Cerebellar nuclear complex (tissue), 1 donor: ENCODE measurements at regions not wholly inside any gene's neighbourhood (a gene's known extent, or its start where the extent isn't known, plus 50 kb on each side); places are given as distances from the start of the nearest gene placed in this dataset.
A peak's percentile ranks its signal among the peaks of the same experiment; 100 is the strongest.

ENCODE experiments used
- DNase-seq, 2 experiments: peaks; one replicate each; lab custom pipeline; 2025; lab: John Stamatoyannopoulos, UW

GRCh38 chr9:135239100-135239768, 151.8 kb downstream of the OLFM1 start:
- DNase-seq = no peak

- no peak for DNase-seq
Observed at GRCh38 chr9:135239769-135240141, 152.3 kb downstream of the OLFM1 start.

DNA sequence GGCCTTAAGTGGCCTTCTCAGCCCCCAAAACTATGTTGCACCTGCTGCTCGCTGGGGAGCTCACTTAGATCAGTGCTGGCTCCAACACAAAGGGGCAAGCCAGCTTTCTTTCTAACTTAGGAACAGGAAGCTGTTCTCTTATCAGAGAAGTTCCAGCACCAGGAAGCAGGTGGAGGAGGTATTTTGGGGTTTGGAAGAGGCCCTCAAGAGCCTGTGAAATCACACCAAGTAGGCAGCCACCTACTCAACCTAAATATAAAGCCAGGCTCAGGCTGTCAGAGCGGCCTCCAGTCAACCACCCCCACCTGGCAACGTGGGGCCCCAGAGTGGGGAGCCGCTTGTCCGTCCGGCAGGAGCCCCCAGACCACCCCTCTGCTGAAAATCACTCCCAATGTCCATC, 152.8 kb downstream of the OLFM1 start:
- DNase-seq = no peak

GRCh38 chr9:135240871-135241311, 153.4 kb downstream of the OLFM1 start:
- DNase-seq = no peak

- DNase-seq = no peak
Observed at GRCh38 chr9:135241381-135242048, 154.0 kb downstream of the OLFM1 start.

GRCh38 chr9:135242049-135242396, 154.6 kb downstream of the OLFM1 start:
- DNase-seq = no peak

- no peak for DNase-seq
Observed at GRCh38 chr9:135242406-135242805, 154.9 kb downstream of the OLFM1 start.

DNA sequence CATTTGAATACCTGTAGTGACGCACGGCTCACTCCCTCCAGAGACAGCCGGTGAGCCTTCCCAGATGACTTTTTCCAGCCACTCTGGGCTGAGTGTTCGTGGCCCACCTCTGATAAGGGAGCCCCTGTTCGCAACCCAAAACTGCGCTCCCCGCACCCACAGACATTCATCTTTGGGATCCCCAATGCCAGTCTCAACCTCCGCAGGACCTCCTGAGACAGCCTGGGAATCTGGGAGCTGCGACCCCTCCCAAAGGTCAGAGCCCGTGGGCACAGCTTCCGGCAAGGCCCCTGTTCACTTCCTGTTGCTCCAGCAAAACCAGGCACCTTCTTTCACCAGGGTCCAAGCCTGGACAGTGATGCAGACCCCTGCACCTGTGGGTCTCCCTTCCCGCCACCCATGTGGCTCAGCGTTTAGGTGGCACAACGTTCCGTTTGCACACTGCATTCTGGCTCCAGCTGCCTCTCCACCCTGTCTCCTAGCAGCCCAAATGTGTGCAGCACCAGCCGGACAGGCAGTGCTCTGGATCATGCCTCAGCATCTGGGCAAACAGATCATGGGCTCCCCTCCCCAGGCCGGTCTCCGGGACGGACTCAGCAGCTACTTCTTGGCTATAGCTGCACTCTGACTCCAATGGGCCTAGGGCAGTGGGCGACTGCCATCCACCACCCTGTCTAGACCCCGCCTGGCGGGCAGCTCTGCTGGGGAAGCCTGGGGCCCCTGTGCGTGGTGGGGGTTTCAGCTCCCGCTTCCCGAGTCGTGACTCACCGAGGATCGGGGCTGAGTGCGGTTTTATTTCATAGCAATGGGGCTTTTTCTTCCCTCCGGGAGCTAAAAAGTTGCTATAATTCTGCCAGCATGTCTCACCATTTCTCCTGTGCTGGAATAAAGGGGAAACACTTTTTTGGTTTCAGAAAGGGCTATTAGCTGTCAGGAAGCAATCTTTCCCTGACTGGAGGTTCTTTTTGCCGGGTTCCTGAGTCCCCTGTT, 156.0 kb downstream of the OLFM1 start:
- DNase-seq = no peak

GRCh38 chr9:135244271-135245221, 157.1 kb downstream of the OLFM1 start:
- peak in 1 of 2 experiments; percentile 43 for DNase-seq

- DNase-seq = no peak
Observed at GRCh38 chr9:135245482-135246247, 158.2 kb downstream of the OLFM1 start.

GRCh38 chr9:135246248-135247205, 159.1 kb downstream of the OLFM1 start:
- no peak for DNase-seq

GRCh38 chr9:135247227-135247930, 159.9 kb downstream of the OLFM1 start:
- DNase-seq = no peak

GRCh38 chr9:135248111-135248510, 160.6 kb downstream of the OLFM1 start:
- DNase-seq = no peak

- no peak for DNase-seq
Observed at GRCh38 chr9:135248721-135249120, 161.3 kb downstream of the OLFM1 start.

DNA sequence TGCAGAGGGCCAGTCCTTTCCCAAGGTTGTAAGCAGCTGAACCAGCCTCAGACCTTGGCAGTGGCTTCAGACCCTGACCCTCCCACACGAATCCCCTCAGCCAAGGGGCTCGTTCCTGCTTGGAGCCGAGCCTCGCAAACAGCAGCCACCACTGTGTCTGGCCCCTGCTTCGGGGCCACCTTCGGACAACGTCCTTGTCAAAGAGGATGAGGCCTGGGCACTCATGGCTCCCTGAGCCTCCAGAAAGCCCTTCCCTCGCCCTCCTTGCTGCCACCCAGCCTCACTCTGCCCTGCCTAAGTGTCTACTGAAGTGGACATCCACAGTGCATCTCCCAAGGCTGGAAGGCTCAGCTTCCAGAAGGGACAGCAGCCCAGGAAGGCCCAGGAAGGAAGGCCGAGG, 161.7 kb downstream of the OLFM1 start:
- DNase-seq = no peak

- DNase-seq = no peak
Observed at GRCh38 chr9:135249711-135250110, 162.2 kb downstream of the OLFM1 start.

DNA sequence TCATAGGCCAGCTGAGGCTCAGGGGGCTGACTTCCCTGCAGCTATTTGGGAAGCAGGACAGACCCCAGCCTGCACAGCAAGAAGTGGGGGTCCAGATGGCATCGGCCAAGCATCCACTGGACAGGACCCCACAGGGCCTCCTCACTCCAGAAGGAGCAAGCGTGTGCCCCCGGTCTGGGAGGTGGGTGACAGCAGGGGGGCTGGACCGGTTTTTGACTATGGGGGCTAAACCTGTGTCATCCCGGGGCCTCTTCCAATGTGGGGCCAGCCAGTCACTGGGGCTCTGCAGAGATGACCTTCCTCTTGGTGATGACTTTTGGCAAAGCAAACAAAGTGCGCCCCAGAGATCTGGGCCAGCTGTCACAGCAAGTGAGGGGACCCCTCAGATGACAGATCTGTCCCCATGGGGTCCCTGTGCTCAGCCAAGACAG, 163.9 kb downstream of the OLFM1 start:
- no peak for DNase-seq

DNA sequence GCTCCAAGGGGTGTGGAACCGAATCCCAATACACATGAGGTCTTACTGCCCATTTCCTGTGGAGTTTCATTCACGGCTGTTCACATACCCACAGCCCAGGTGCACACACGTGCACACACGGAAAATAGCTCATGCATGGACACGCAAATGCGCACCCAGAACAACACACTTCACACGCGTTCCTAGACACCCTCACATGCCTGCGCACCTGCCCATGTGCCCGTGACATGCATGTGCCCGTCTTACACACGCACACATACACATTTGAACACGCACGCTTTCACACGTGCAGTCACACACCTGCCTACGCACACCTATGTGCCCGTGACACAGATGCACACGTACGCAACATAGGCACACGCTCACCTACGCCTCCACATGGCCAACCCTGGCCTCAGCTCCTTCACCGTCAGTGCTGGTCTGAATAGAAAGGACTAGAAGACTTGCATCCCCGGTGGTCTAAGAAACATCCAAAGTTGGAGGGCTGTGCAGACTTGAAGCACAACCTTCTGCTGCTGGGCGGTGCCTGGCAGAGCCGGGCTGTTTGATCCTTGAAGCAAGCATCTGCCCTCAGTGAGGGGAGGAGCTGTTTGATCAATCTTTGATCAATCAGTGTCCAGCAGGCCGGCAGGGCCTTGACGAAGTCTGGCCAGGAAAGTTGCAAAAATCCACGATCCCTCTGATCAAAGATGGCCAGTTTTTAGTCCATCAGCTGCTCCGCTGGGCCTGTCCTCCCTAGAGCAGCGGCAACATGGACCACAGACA, 164.7 kb downstream of the OLFM1 start:
- no peak for DNase-seq
